ENCODE measurements at regions not wholly inside any gene's neighbourhood (a gene's known extent, or its start where the extent isn't known, plus 50 kb on each side); places are given as distances from the start of the nearest gene placed in this dataset.

DNA sequence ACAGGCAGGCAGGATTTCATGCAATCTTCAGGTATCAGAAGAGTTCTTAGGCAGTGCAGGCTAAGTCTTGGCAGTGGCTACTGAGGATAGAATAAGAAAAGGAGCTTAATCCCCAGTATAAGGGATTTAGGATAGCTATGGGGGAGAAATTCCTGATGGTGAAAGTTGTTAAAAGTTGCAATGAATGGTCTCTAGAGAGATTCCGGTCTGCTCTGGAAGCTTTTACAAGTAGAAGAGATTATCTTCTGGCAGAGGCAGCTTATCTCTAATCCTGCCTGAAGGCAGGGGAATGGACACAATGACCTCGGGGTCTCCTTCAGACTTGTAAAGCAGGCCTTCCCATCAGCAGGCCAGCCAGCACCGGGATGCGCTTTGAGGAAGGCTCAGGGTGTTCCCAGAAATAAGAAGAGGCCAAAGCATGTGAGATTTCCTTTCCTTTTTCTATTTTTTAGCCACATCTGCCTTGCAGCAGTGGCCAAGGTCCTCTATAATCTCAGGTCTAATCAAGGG is 253.9 kb upstream of the KLHL29 start:
- DNase-seq: no peak

DNA sequence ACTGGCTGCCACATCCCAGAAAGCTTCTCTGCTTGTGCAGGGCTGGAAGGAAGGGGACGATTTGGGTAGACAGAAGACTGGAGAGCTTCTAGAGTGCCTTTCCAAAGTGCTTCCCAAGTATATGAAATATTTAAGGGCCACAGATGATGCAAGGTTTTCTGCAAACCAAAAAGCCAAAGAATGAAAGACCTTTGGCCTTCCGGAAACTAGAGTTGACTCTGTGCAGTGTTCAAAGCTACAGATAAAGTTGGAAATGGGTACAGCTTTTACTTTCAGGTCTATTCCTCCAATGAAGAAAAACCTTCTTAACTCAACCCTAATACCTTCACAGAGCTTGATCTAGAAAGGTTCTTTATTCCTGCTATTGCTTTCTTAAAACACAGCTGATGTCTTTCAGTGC is 253.0 kb upstream of the KLHL29 start:
- DNase-seq: no peak

DNA sequence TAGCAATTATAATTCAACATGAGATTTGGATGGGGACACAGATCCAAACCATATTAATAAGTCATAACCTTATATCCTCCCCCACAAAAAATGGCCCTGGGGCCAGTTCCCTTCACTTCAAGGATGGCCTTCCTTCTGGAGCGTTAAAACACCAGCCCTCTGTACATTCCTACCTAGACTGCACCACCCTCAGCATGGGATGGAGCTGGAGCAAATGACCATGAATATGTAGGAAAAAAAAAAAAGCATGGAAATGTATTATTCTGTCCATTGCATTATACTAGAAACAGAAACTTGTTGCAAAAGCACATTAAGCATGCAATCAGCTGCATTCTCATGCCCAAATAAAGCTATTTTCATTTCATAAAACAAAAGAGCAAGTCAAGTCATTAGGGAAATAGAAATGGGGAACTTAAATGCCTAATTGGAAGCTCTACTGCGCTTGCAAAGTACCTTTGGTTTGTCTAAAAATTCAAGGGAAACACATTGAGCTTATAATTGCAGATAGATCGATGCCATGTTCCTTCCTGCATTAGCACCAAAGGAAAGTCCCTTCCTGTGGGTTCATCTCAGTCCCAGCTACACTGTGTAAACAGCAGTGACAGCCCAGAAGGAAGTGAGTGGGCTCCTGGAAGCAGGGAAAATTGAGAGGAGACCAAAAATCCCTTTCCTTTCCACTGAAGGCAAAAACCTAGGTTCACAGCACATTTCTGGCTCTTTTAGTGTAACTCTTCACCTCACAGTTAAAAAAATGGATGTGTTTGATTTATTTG is 252.0 kb upstream of the KLHL29 start:
- no peak for DNase-seq

DNA sequence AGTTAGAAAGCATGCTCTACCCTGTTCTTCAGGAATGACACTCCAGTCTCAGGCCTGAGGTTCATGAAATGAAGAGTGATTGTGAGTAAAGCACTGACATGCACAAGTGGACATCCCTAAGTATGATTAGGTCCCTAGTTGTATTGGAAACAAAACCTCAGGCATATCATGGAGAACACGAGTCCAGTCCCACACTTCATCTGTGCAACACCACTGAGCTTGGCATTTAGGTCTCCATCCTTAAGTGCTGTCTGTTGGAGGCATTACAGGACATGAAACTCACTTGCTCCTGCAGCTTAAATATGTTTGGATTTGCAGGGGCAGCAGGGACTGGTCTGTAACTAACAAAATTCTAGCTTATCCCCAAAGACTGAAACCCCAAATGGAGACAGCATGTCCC is 250.3 kb upstream of the KLHL29 start:
- no peak for DNase-seq

DNA sequence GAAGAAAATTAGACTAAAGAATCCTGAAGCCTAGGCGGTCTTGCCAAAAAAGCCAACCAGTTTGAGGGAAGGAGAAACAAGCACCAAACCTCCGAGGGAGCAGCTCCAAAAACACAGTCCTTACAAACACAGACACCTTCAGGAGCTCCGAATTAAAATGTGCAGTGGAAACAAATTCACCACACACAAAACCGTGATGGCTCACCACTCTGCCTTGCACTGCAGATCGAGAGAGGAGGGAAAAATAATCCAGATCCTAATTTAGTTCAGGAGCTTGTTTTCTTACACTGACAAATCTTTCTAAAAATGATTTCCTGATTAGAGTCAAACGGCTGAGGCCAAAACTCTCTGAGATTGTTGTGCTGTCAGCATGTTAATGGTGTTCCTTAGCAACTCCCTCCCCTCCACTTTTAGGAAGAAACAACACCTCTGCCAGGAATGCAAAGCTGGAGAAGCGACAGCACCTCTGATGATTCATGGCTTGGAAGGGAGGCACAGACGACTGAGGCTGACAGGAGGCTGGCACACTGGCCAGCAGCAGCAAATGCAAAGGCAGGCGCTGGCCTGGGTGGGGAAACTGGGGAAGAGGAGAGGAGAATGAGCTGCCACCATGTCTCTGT is 249.4 kb upstream of the KLHL29 start:
- no peak for DNase-seq

DNA sequence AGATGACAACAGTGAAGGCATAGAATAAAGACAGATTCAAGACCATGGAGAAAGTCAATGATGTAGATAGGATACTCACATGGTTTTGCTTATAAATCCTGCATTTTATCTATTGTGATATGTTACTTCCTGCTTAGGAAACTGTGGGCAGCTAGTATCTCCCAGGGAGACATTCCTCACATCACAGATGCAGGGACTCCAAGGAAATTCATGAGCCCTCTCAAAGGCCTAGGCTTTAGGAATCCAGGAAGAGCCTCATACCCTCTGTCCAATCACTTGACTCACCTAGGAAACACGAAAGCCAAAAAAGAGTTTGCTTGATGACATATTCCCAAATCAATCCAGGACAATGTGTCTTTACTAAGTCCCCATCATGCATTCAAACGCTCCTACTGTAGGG is 247.8 kb upstream of the KLHL29 start:
- DNase-seq: no peak

DNA sequence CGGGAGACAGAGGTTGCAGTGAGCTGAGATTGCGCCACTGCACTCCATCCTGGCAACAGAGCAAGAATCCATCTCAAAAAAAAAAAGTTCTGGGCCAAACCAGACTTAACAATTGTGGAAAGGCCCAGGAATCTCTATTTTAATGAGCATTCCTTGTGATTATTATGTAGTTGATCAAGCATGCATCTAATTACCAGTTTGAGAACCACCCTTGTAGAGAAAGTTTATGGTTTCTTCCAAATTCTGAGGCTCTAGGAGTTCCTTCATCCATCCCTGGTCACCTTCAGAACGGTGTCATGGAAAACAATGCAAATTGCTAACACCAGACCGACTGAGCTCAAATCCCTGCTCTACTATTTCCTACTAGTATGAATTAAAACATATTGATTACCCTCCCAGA is 246.3 kb upstream of the KLHL29 start:
- no peak for DNase-seq

DNA sequence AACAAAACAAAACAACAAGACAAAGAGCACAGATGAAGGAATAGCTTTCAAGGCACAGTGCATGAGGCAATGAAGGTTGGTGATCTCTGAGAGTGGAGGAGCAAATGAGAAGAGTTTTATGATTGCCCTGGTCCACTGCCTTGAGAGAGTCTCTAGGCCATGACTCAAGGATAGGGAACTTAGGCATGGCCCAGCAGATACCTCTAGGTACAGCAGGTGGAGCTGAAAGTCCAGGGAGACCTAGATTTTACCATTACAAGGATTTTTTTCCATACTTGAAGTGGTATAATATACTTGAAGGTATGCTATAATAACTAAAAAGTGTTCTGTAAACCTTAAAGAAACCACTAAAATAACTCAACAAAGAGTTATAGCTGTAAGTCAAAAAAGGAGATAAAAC is 239.5 kb upstream of the KLHL29 start:
- DNase-seq: no peak

DNA sequence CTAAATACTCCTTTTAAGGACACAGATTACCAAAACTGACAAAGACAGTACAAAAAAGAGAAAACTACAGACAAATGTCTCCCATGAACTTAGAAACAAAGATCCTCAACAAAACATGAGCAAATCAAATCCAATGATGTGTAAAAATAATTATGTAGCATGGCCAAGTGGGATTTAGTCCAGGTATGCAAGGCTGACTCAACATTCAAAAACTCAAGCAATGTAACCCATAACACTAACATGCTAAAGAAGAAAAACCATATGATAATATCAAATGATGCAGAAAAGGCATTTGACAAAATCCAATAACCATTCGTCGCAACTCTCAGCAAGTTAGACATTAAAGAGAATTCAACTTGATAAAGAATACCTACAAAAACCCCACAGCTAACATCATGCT is 239.0 kb upstream of the KLHL29 start:
- no peak for DNase-seq

DNA sequence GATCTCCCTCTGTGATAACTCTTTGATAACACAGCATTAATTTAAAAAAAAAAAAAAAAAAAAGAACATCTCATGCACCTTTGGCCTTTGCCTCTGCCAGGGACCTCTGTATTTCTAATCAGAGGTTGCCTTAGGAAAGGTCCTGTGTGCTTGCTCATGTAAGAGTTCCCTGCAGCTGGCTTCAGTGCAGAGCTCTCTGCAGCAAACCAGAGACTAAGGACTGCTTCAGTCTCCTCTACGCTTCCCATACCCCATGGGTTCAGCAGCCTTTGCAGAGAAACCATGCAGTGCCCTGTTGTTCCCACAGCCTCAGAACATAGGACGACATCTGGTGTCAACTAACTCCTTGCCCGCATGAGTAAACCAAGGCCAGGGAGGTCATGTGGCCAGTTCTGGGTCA is 236.6 kb upstream of the KLHL29 start:
- no peak for DNase-seq

DNA sequence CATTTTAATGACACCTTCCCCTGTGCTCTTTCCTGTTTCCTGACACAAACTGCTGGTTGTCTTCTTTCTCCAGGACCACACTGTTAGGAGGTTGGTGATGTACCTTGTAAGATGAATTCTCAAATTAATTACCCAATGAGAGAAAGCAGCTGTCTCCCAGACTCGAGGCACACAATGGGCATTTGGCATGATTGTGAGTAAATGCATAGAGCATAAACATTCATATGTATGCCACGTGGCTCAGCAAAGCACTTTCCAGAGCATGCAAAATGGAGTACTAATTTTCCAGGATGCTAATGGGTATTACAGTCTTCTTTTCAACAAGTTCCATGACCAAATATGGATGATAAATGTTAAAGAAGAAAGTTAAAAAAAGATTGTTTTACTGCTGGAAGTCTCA is 235.2 kb upstream of the KLHL29 start:
- no peak for DNase-seq

DNA sequence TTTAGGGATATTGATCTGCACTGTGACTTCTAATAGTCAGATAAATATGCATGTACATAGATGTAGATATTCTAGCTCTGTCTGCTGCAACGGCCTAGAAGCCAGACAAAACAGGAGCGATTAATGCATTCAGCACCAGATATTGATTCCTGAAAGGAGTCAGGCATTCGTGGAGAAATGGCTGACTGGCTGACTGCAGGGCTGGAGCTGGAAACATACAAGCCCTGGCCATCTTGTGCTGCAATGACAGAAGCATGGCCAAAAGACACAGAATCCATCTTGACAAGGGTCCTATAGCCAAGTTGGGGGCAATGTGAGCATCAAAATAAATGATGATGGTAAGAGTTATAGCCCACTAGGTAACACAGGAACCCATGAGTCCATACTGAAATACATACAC is 231.5 kb upstream of the KLHL29 start:
- DNase-seq: no peak

DNA sequence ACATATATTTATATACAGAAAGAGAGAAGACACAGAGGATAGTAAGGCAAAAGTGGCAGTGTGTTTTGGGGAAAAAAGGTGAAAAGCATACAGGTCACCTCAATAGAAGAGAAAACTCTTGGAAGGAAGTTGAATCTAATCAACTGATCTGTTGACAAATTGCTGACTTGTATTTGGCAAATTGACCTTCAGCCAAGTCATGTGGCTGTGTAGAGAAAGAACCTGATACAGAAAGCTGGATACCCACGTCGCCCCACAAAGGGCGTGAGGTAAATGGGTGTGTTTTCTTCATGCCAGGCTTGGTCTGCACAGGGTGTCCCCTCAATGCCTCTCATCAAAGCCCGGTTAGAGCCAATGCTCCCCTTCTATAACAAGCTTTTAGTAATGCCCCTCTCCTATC is 230.0 kb upstream of the KLHL29 start:
- no peak for DNase-seq

DNA sequence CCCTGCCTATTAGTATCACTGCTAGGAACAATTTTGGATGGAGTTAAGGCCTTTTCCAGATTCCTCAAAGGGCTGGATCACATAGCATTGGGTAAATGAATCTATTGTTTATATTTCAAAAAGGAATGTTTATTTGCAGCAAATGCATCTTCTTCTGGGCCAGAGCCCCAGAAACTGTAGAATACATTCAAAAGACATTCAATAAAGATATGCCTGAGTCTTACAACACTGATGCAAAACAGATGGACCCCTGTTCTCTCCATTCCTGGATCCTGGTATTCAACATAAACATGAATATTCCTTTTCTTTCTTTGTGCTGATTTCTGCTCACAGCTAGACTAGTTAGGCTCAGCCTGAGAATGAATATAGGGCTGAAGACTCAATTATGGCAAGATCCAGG is 227.2 kb upstream of the KLHL29 start:
- DNase-seq: no peak

DNA sequence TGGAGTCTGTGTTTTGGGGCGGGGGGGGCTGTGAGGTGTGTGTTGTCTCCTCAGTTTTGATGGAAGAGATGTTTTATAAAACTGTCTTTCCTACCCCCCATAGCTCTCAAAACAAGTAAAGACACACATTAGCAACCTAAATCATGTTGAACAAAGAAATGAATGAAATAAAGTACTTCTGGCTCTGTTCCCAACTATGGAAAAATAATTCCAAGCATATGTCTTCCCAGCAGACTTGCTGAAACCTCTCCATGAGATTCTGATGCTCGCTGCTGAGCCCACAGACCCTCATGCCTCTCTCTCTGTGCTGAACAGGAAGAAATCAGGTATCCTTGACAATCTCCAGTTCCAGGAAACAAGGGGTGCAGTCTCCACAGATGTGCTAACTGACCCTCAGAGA is 226.7 kb upstream of the KLHL29 start:
- no peak for DNase-seq

DNA sequence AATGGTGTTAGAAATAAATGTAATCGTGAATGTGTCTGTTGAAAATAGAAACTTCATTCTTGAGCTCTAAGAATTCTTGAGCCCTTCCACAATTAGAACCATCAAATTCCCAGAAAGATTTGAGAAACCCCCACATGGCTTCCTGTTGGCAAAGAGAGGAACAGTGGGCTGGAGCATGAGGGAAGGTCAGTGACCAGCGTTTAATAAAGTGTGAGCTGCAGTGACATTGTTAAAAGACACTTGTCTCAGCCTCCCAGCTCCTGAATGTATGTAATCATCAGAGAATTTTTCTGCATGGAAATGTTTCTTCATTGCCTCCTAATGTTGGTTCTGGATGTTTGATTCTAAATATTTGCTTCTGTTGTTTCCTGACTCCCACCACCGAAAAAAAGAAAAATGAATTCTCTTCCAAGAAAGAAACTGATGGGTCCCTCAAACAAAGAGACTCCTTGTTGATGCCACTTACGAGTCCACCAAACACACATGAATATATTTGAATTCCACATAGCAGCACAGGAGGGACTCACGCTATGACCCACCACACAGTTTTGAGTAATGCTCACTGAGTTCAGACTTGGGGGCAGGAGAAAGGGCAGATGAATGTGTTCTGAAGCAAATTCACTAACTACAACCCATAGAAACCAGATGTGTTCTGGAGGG is 225.1 kb upstream of the KLHL29 start:
- no peak for DNase-seq

DNA sequence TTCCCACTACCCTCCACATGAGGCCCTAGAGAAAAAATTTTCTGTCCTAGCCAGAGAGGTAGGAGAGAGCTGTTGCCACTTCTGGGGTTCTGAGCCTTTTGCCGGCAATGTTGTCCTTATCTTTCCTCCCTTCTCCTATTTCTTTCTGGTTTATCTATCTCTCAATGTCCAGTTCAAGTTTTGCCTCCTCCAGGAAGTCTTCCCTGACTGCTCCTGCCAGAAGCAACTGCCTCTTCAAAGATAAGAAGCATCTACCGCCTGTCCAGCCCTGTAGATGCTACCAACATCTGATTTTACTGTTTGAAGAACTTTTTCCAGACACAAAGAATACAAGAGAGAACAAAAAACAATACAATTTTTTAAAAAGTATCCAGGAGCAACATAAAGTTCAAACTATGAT is 220.8 kb upstream of the KLHL29 start:
- no peak for DNase-seq

DNA sequence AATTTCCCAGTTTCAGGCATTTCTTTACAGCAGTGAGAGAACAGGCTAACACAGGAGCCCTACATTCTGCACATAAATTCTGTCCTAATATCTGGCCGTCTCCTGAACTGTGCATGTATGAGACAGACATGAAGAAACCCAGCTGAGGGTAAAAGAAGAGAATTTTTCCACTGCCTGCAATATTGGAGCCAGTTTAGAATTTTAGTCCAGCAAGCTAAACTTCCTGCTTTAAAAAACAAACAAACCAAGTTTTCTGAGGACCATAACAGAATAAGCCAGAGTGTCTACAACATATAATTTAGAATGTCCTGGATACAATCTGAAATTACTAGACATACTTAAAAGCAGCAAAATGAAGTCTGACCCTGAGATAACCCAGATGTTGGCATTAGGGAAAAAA is 215.1 kb upstream of the KLHL29 start:
- DNase-seq: no peak

DNA sequence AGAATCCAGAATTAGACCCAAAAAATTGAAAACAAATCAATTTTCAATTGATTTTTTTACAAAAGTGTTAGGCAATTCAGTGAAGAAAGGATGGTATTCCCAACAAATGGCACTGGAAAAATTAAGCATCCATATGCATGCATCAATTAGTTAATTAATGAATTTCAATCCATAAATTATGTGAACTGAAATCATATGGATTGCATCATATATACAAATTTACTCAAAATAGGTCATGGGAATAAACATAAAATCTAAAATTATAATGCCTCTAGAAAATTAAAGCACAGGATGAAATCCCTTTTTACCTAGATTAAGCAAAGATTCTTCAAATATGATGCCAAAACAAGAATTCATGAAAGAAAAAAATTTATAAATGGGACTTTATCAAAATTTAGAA is 213.9 kb upstream of the KLHL29 start:
- no peak for DNase-seq

DNA sequence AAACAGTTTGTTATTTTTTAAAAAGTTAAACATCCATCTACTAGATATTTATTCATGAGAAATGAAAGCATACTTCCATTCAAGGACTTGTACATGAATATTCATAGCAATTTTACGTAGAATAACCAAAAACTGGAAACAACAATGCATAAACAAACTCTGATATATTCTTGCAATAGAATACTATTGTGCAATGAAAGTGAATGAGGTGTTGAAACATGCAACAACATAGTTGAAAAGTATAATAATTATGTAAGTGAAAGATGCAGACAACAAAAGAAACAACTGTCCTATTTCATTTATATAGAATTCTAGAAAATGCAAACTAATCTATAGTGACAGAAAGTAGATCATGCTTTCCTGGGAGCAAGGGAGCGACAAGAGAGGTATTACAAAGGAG is 206.6 kb upstream of the KLHL29 start:
- DNase-seq: no peak

DNA sequence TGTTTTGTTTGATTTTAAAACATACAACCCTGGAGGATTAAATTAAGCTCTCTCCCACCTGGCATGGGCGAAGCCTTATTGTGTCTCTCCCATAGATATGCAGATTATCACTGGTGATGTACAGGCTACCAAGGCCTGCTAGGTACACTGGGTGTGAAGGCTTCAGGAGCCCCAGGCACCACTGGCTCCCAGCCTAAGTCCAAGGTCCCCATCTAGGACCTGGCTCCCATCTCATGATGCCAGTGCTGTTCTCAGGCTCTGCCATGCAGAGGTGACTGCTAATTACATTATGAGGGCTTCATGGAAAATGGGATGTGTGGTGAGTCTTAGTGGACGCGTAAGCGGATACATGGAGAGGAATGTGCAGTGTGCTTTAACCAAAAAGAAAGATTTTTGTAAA is 201.2 kb upstream of the KLHL29 start:
- no peak for DNase-seq

DNA sequence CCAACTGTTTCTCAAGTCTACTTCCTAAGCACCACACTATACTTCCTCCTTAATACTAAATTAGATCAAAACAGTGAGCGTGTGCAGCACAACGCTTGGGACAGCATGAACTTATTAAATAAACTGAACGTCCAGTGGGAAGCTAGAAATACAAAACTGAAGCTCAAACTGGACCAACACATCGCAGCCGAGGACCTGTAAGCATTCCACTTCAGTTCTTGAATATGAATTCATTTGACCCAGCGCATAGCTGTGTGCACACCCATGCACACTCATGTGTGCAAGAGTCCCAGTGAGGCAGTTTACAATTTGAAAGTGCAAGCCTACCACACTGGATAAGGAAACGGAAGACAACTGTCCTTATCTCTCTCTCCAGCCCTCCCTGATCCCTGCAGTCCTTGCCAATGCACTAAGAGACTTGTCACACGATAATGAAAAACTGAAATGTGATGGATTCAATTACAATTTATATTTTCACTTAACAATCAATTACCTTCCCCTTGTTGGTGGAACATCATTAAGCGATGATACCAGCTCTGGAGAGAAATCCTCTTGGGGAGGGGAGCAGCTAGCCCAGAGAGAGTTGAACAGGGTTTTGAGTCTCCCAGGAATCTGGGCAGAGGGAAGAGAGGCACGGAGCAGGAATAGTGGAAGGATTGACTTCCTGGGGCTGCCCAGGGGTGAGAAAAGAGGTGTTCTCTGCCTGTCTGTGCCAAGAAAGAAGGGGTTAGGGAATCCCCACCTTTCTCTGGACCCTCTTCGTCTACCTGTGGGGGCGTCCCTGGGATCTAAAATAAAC is 186.5 kb upstream of the KLHL29 start:
- DNase-seq: no peak

DNA sequence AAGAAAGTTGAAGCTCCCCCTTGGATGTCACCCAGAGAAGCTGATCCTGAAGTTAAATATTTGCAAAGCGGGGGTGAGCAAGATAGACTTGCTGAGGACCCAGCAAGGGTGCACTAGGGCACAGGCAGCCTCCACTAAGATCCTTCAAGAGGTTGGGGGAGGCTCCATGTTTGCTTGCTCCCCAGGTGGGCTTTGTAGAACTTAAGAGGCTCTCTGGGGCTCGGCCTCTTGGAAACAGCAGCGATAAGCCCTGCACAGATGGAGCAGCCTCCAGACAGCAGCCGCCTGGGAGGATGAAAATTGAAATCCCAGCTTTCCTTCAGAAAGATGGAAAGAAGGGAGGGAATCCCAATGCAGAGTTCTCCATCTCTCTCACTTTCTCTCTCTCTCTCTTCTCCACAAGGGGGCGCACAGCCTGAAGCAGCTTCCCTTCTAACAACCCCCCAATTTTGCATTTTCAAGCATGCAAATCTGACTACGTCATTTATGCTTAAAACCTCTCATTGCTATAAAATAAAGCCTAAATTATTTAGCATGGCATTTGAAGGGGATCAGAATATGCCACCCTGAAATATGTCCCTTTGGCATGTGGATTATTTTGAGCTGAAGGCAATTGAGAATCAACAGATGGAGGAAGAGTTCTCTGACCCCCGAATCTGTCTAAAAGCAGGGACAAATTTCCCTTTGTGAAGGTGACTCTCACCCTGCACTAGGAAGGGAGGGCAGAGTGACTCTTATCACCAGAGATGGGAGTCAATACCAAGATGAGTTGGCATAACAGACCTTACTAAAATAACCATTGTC is 185.7 kb upstream of the KLHL29 start:
- peak; percentile 45 for DNase-seq
